ENCODE measurements at regions not wholly inside any gene's neighbourhood (a gene's known extent, or its start where the extent isn't known, plus 50 kb on each side); places are given as distances from the start of the nearest gene placed in this dataset.

DNA sequence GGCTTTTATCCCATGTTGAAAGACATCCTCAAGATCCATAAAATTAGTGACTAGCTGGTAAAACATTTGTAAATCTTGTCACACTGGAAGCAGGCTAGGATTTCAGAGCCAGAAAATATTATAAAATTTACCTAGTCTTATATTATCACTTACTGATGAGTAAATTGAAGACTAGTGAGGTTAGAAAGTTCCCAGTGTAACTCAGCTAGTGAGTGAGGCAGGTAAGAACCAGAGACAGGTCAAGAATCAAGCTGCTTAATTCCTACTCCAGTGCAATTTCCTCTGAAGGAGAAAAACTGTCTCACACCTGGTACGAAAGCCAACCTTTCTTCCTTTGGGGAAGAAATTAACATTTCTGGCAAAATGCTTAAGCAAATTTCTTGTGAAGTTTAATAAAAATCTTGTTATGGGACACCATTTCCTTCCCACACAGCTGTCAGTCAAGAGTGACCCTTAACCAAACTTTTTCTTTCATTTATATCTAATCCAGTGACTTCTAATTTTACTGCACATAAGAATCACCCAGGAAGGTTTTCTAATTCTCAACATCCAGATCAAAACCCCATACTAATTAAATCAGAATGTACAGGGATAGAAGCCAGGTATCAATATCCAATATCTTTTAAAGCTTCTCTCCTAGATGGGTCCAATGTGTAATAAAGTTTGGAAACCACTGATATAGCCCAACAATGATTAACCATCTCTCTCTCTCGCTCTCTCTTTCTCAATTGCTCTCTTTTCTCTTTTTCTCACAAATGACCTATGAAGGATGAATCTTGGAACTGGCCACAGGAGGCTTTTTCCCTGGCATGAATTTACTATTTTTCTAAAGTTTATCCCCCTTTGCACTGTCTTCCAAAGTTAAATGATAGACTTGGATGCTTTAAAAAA, 264.3 kb upstream of the SLC39A10 start:
- TF ChIP-seq, protein P1, sequence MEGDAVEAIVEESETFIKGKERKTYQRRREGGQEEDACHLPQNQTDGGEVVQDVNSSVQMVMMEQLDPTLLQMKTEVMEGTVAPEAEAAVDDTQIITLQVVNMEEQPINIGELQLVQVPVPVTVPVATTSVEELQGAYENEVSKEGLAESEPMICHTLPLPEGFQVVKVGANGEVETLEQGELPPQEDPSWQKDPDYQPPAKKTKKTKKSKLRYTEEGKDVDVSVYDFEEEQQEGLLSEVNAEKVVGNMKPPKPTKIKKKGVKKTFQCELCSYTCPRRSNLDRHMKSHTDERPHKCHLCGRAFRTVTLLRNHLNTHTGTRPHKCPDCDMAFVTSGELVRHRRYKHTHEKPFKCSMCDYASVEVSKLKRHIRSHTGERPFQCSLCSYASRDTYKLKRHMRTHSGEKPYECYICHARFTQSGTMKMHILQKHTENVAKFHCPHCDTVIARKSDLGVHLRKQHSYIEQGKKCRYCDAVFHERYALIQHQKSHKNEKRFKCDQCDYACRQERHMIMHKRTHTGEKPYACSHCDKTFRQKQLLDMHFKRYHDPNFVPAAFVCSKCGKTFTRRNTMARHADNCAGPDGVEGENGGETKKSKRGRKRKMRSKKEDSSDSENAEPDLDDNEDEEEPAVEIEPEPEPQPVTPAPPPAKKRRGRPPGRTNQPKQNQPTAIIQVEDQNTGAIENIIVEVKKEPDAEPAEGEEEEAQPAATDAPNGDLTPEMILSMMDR (conservative IDR thresholded peaks at IDR 0.05; ENCODE audit: low read length), result no peak
- no peak for TF ChIP-seq EZH2phosphoT487 (IDR thresholded peaks at IDR 0.05; ENCODE audit: borderline replicate concordance, low read depth, low read length)
